SK-MEL-5 (cell line): ENCODE measurements at regions not wholly inside any gene's neighbourhood (a gene's known extent, or its start where the extent isn't known, plus 50 kb on each side); places are given as distances from the start of the nearest gene placed in this dataset.

Experiments used
- DNase-seq: peaks from one replicate; pipeline ENCODE4 v3.0.0-alpha.2; 2016; ENCODE audit warnings: low read depth, low spot score
- in situ Hi-C: cut with HindIII; loops from 2 replicates; pipeline ENCODE4 v1.10.0; 2016; ENCODE audit warnings: low sequenced_read_pairs, high pct_unique_total_duplicates, low pct_unique_long_range_greater_than_20kb

DNA sequence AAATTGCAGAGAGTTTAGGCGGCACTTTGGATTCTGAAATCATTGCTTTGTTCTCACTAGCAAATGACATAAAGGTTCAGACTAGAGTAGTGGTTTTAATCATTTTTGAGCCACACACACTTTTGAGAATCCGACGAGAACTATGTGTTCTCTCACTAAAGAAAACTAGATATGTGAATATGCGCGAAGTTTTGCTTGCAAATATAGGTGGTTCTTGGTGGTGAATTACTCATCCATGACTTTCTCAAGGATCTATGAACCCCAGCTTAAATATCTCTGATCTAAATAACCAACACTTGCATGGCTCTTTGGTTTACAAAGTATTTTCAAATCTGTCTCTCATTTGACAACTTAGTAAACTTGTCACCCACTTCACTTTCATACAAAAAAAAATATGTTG lies 54.8 kb downstream of the NOG start:
- no peak for DNase-seq
- in situ Hi-C loops: no loop called here

DNA sequence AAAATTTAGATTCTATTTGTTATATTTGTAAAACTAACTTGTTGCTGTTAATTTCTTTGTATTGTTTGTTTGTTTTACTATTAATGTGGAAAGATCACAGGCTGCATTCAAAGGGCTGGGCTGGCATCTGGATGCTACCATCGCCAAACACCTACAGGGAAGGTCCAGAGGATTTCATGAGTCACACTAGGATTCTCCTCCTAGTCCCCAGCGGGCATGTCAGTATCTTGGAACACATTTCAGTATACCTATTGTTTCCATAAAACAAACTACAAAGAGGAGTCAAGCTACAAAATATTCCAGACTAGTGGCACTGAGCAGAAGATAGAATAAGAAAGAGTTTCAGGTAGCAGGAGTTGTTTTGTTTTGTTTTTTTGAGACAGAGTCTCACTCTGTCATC lies 55.3 kb downstream of the NOG start:
- no peak for DNase-seq
- in situ Hi-C loops: no loop called here

DNA sequence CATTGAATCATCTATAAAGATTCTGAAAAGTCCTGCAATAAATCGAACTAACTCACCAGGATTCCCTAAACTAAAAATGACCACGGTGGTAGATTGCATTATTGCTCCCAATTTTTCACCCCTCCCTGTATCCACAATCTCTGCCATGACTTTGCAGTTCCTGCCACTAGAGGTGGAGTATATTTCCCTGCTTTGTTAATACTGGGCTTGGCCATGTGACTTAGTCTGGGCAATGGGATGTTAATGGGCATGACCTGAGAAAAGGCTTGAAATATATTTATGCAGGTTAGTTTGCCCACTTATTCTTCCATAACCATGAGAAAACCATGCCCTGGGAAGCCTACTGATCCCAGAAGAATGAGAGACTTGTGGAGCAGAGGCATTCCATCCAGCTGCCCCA lies 59.1 kb downstream of the NOG start:
- in situ Hi-C loops: no loop called here
- no peak for DNase-seq

DNA sequence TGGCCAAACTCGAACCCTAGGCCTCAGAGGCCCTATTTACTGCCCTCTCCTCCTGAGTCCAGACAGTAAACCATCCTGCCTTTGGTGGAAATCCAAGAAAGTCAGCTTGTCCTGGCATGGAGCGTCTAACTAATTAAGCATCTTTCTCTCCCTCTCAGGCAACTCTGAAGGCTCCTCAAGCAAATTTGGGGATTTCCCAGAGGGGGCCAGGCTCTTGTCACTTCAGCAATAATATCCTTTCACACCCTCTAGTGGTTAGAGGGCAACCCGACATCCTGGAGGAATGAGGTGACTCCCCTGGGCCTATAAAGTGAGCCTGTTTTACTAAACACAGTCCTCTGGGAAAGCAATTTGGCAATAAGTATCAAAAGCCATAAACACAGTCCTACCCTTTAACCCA lies 60.4 kb downstream of the NOG start:
- in situ Hi-C loops: no loop called here

DNA sequence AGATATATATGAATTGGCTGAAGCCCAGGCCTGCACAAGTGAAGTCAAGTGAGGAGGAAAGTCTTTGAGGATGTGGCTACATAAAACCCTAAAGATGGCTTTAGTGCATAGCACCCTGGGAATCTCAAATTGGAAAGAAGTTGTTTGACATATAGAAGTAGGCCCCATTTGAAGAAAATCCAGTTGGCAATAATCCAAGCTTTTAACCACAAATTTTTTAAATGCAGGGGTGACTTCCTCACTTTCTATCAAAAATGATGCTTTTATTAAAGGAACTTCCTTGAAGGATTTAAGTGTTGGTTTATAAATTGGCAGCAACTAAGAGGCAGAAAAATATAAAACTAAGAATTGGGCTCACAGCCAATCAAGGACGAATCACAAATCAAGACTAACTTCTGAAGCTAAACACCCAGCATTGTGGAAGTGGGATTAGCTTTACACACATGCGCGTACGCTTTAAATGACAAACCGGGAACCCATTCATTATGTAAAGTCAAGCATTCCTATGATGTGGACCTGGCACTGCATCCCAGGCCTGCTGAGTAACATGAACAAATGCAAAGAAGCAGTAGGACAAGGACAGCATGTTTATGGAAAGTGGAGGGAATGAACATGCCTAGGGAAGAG lies 63.3 kb downstream of the NOG start:
- in situ Hi-C loops: no loop called here
- no peak for DNase-seq

More for the DNA sequence above, 60.4 kb downstream of the NOG start:
- peak; percentile 76 for DNase-seq

DNA sequence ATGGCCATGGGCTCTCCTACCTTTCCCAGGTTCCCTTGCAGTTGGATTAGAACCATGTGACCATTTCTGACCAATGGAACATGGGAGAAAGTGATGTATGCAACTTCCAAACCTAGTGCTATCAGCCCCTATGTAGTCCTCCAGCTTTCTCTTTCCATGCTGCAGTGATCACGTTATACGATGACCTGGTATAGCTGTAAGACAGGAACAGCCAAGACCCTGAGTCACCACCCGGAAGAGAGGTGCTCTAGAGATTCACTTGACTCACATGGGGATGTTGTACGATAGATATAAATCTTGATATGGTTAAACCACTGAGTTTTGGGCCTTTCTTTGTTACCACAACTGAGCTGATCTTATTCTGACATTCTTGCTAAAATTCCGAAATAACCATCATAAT lies 65.1 kb downstream of the NOG start:
- in situ Hi-C loops: no loop called here
- DNase-seq: no peak

DNA sequence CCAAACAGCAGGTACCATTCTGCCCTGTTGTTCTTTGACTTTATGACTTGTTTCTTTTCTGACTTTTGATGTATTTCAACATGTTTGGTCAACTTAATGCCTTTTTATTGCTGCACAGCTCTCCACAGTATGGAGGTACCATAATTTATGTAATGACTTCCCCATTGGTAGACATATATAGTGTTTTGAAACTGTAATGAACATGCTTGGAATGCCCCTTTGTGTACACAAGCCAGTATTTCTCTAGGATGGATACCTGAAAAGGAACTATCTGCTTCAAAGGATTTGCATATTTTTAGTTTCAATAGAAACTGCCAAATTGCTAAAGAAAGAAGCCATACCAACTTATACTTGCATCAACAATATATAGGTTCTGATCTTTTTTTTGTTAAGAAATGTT lies 66.1 kb downstream of the NOG start:
- in situ Hi-C loops: no loop called here
- no peak for DNase-seq

DNA sequence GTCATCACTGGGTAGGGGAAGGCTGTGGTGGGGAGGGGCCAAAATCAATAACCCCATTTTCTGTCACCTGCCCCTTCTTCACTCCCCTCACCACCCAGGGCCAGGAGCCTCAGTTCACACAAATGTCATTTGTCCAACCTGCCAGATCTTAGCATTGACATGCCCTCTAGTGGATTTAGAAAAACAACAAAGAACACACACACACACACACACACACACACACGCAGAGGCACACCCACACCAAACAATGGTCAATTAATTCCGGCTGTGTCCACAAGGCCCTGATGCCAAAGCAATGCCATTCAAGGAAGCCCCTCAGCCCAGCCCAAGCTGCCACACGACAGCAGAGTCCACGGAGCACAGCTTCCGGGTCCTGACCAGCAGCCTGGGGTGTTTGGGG lies 68.4 kb downstream of the NOG start:
- in situ Hi-C loops: no loop called here
- DNase-seq: peak; percentile 8

DNA sequence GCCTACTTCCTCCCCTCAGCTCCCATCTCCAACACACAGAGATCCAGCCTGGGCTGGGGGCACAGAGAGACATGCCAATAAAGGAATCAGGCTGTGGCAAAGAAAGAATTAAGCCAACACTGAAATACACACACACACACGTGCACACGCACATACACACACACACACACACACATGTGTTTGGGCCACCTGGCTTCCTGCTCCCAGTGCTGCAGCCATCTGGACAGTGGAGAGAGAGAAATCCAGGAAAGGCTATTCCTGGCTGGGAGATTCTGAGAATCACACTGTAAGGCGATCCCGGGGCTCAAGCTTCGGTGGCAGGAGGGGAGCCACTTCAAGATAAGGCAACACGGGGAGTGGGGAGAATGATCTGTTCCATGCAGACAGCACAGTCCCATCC lies 72.4 kb downstream of the NOG start:
- DNase-seq: no peak
- in situ Hi-C loops: no loop called here

DNA sequence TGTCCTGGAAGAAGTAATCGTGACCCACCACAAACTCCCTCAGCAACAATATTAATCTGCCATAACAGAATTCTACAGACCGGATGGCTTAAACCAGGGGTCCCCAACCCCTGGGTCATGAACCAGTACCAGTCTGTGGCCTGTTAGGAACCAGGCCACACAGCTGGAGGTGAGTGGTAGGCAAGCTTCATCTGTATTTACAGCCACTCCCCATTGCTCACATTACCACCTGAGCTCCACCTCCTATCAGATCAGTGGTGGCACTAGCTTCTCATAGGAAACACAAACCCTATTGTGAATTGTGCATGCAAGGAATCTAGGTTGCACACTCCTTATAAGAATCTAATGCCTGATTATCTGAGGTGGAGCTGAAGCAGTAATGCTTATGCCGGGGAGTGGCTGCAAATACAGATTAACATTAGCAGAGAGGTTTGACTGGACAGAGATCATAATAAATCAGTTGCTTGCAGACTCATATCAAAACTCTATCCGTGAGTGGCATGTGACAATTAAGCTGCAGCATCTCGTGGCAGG lies 74.5 kb downstream of the NOG start:
- in situ Hi-C loops: no loop called here
- DNase-seq: no peak

DNA sequence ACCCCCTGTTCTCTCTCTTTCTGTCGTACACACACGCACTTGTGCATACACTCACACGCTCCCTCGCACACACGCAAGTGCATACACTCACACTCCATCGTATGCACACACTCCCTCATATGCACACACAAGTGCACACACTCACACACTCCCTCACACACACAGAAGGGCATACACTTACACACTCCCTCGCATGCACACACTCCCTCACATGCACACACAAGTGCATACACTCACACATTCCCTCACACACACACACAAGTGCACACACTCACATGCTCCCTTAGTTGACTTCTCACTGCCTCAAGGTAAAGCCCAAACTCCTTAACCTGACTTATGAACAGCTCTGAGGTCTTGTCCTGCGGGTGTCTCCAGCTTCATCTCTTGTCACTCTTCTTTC lies 78.7 kb downstream of the NOG start:
- in situ Hi-C loops: no loop called here
- DNase-seq: no peak

DNA sequence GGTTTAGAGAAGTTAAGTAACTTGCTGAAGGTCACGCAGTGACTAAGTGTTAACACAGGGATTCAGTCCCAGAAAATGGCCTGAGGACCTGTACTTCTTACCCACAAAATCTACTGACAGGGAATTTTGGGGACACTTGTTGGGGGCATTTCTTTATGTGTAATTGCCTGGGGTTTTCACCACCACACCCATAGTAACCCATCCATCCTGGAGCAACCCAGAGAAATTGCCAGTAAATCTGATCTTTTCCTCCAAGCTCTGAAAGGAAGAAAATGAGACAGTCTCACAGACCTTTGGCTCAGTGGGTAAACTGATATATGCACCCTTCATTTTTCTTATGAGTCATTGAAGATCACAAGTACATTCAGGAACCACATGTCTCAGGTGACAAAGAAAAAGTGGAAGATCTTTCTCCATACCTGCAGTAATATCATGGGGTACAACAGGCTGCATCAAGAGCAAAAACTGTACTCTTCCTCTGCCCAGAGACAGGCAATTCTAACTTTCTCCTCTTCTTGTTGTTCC lies 81.0 kb downstream of the NOG start:
- DNase-seq: no peak
- in situ Hi-C loops: no loop called here

DNA sequence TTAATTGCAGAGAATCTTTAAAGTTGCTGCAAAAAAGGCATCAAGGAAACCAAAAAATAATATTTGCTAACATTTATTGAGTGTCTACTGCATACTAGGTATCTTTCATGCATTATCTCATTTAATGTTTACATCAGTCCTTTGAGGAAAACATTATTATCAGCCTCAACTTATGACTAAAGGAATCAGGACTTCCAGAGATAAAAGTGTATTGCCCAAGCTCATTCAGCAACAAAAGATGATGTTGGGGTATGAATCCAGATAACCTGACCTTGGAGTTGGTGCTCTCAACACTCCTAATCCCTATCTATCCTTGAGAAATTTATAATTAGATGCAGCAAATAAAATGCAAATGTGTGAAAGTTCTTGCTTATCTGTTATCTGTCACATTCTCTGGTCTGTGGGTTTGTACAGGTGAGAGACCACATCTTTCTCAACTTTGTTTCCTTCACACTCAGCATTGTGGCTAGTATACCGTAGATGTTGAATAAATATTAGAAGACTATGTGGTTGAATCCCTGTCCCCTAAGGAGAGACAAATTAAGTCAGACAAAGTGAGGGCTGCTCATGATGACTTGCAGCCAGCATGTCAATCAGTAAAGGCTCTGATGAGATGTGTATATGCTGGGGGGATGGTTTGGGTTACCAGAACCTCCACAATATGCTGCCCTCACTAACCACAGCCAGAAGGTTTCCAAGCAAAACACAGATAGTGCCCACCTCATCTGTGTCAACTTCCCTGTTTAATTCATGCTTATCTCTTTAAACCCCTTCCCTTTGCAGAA lies 82.6 kb downstream of the NOG start:
- DNase-seq: no peak
- in situ Hi-C loops: no loop called here

DNA sequence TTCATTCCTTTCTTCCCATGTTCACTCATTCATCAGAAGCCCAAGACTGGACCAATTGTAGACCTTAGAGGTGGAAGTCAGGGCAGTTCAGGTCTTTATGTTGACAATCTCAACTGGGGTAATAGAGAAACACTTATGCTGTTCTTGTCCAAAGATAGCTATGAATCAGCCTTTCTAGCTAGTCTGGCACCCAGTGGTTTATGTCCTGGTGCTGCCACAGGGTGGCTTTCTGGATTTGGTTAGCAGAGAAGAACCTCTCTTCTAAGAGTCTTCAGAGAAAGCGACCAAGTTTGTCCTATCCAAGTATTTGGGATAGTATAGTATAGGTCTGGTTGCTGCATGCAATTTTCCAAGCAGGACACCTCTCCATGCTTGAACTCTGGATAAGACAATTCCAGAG lies 83.3 kb downstream of the NOG start:
- in situ Hi-C loops: no loop called here
- DNase-seq: peak; percentile 16

DNA sequence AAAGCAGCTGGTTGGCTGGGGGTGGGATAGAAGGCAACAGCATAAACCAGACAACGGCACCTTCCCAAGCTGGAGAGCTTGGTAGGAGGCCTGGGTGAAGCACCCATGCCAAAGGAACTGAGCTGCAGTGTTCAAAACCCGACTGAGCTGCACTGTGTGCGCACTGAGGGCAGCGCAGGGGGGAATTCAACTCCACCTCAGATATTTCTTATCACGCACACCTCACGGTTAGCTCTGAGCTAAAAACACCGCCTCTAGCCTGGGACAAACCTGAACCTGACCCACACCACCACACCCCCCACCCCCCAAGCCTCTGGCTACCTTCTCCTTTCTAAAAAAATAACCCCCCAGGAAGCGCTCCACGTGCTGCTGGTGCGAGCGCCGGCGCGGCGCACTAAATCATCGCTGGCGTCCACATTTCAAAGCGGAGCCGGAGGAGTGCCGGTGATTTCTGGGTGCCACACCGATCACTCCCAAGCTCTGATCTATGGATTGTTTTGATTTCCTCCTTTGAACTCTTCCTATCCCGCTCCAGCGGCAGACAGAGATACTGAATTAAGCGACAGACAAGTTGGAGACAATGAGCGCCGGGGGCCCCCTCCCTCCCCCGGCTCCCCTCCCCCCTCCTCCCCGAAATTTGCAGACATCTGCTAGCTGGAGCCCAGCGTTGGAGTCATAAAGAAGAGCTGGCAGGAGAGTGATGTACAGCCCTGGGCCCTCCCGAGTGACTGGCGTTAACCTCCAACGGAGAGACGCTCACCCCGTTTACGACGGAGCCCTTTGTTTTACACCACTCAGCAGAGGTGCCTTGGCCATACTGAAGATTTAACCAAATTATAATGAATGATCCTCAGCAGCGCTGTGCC lies 85.0 kb downstream of the NOG start:
- DNase-seq: no peak
- in situ Hi-C loops: no loop called here

DNA sequence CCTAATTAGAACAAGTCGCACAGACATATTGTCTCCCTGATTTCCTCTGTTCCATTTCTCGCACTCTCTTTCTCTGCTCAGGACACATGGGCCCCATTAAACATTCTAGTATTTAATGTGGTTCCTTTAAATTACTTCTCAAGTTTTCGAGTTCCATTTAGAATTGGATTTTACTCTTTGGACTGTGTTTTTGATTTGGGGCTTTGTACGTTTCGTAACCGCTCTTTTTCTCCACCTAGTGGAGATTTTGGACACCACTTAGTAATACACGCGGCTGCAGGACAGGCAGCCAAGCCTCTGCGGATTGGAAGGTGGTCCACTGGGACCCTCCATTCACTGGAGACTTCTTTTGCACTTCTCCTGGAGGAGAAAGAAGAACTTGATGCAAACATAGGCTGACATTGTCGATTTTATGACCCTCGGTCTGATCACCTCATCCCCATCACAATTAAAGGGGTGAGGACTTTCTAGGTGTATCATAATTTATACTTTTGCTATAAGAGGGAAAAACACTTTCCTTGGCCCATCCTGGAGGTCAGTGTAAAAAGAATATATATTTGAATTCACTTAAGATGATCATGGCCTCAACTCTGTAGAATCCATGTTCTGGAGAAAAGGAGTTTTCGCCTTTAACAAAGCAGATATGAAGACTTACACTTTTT lies 85.7 kb downstream of the NOG start:
- in situ Hi-C loops: no loop called here
- peak; percentile 46 for DNase-seq

DNA sequence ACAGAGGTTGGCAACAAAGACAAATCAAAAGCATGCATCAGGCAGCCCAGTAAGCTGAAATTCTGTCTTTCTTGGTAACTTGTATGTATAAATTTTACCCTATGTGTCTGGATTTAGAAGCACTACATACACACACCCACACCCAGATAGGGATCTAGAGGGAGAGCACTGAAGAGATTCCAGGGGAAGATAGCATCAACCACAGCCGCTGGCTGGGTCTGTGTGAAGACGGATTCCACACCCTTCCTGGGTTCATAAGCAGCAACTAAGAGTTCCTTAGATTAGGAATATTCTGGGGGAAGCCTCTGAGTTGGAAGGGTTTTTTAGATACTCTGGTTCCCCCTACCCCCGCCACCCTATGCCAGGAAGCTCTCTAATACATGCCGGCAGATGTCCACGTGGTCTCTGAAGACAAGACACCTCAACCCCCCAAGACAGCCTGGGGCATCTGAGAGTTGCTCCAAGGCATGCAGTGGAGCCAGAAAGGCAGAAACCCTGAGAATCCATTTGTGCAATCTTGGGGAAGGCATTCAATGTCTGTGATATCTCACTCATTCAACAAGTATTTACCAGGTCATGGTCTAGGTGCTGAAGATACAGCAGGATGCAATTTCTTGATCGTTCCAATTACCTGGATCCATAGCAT lies 86.4 kb downstream of the NOG start:
- no peak for DNase-seq
- in situ Hi-C loops: no loop called here
